Amniotic epithelial cell (primary cell): ENCODE measurements at regions not wholly inside any gene's neighbourhood (a gene's known extent, or its start where the extent isn't known, plus 50 kb on each side); places are given as distances from the start of the nearest gene placed in this dataset.
"Not testable (repeated sequence)": the region's sequence is repeated elsewhere in the genome, so short reads cannot be mapped to it uniquely, and the experiment has no call there.

Experiments used
- DNase-seq: peaks from one replicate; pipeline ENCODE4 v3.0.0-alpha.2; 2010; ENCODE audit warnings: low read depth

GRCh38 chr9:42239445-42240260 lies 56.2 kb downstream of the SPATA31A6 start:
- not testable (repeated sequence) for DNase-seq

DNA sequence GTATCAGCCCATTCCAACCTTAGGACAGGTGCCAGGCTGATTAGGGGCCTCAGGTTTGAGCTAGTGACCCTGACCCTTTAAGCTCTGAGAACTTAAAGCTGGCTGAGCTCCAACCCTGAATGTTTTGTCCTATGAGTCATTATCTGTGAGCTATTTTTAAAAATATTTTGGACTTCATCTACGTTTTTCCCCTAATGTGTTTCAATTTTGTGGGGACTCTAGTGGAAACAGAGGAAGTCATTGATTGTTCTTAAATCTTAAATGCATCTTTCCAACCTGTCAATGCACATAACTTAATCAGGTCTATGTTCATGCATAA lies 56.8 kb downstream of the SPATA31A6 start:
- peak; percentile 27 for DNase-seq

- DNase-seq, result not testable (repeated sequence)
Measured at GRCh38 chr9:42243211-42243610, 59.8 kb downstream of the SPATA31A6 start.

GRCh38 chr9:42243822-42244221 lies 60.4 kb downstream of the SPATA31A6 start:
- DNase-seq, result not testable (repeated sequence)

- peak; percentile 31 for DNase-seq
Measured at GRCh38 chr9:42268729-42269128, 85.3 kb downstream of the SPATA31A6 start.

DNA sequence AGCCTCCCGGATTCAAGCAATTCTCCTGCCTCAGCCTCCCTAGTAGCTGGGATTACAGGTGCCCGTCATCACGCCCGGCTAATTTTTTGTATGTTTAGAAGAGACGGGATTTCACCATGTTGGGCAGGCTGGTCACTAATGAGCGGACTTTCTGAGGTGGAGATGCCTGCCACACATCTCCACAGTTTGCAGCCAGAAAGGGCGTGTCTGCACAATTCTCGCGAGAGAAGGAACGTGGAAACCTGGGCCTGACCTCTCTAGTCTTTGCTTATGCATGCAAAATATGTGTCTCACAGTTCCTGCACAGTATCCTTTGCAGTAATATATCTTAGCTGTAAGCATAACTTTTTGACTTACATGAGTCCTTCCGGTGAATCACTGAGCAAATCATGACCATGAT lies 85.7 kb downstream of the SPATA31A6 start:
- DNase-seq, result peak; percentile 19

DNA sequence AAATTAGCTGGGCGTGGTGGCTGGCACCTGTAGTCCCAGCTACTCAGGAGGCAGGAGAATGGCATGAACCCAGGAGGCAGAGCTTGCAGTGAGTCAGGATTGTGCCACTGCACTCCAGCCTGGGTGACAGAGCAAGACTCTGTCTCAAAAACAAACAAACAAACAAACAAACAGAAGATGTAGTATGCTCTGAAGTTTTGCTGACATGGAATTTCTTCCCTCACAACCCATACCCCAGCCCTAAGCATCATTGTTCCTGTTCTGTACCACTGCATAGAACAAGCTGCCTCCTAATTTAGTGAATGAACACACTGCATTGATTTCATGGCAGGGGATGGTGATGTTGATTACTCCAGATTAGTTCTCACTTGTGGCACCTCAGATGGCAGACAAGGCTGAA lies 89.7 kb downstream of the SPATA31A6 start:
- not testable (repeated sequence) for DNase-seq

DNA sequence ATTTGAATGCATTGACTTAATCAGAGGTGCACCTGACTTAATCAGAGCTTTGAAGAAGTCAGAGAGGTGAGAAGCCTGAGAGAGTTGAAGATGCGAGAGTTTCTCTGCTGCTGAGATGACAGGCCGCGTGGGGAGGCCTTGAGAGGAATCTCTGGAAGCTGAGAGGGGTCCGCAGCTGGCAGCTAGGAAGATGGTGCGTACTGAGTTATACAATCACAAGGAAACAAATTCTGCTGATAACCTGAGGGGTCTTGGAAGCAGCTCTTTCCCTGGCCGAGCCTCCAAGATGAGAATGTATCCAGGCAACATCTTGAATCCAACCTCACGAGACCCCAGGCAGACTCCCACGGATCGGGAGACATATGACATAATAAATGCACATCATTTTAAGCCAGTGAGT lies 91.7 kb downstream of the SPATA31A6 start:
- DNase-seq, result no peak

DNA sequence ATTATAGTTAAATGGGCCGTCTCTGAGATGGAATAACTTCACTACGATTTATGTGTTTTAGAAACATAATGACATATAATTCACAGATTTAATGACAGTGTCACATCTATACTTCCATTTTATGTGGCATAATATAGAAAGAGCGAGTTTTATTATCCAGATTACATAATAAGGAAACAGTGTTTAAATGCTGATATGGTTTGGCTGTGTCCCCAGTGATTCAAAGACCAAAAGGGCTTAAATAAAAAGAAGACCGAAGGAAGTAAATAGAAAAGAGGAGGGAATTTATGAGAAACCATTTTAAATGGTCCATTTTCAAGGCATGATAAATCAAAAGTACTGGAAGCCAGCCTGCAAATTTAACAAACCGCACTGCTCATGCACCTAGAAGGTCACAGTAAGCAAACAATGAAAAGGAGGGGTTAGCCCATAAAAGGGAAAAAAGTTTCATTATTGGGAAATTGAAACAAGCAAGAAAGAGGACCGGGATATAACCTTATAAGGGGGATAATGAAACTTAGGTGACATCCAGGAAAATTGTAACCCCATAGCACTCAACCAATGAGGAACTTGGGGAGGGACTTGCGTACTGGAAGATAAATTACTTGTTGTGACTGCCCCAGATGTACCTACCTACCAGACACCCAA lies 99.2 kb downstream of the SPATA31A6 start:
- not testable (repeated sequence) for DNase-seq

- not testable (repeated sequence) for DNase-seq
Measured at GRCh38 chr9:42283179-42283543, 99.7 kb downstream of the SPATA31A6 start.

- not testable (repeated sequence) for DNase-seq
Measured at GRCh38 chr9:42286145-42286845, 102.8 kb downstream of the SPATA31A6 start.

DNA sequence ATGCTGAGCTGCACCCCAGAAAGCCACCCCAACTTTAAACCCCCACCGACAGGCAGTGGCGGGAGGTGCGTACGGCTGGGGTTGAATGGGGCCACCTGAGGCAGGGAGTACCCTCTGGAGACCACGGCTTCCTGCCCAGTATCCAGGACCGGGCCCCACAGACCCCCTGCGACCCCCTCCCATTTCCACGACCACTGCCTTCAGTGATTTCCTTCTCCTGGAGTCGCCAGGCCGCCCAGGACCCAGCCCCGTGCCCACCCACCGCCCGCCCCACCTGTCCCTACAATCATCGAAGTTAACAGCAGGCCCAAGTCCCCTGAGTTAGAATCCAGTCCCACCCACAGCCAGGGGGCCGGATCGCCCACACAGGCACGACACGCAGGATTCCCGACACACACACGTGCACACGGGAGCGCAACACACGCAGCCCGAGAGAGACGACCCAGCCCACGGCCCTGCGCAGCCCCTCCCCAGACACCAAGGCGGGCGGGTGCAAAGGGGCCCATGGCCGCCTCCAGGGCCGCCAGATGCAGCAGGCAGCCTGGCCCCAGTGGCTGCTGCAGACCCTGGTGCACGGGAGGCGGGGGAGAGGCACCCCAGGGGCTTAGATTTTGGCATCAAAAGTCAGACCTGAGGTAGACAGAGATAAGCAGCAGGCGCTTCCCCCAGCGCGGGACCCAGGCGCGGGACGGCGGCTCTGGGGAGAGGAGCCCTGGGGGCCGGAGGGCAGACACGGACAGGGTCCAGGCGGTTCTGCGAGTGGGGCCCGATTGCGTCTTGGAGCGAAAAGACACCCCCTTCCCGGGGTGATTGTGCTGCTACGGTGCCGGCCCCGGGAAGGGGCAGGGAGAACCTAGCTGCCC lies 104.8 kb downstream of the SPATA31A6 start:
- not testable (repeated sequence) for DNase-seq

DNA sequence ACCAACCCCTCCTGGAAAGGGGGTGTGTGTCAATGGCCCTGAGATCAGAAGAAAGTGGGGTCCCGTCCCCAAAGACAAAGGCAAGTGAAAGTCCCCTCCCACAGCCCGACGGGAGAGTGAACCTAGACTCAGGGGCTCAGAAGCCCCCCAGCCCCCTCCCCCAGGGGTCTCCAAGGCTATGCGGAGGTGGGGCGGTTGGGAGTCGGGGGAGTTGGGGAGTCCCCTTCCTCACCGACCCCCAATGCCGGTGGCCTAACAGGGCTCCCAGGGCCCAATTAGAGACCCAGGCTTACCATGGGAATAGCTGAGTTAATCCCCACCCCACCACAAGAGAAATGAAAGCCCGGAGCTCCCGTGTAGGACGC lies 105.4 kb downstream of the SPATA31A6 start:
- not testable (repeated sequence) for DNase-seq

- DNase-seq, result not testable (repeated sequence)
Measured at GRCh38 chr9:42300124-42300523, 116.7 kb downstream of the SPATA31A6 start.

- DNase-seq, result not testable (repeated sequence)
Measured at GRCh38 chr9:42306625-42307024, 123.2 kb downstream of the SPATA31A6 start.

GRCh38 chr9:42307449-42307848 lies 124.0 kb downstream of the SPATA31A6 start:
- DNase-seq, result not testable (repeated sequence)

DNA sequence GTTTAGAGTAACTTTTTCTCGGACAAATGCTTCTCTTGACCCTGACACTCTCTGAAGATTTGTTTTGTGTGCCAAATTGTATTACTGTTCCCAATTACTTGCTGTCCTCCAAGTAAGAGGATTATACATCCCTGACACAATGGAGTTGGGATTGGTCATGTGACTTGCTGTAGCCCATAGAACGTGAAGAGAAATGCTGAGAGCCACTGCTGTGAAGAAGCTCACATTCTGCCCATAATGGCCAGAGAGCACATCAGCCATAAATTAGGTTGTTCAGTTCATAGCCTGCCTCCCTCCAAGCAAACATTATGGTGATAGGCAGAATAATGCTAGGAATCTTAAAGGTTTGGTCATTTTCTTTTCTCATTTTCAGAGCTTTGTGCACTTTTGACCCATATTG lies 127.5 kb downstream of the SPATA31A6 start:
- DNase-seq, result not testable (repeated sequence)

DNA sequence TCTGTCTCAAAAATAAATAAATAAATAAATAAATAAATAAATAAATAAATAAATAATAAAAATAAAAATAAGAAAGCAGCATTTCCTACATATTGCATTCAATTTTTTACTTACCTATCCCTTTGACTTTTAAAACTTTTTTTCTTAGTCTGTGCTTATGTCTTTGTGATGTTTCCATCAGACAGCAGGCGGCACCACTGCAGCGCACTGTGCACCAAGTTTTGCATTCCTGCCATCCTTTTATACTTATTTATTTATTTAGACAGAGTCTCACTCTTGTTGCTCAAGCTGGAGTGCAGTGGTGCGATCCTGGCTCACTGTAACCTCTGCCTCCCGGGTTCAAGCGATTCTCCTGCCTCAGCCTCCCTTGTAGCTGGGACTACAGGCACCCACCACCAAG lies 132.6 kb downstream of the SPATA31A6 start:
- DNase-seq, result peak; percentile 16

DNA sequence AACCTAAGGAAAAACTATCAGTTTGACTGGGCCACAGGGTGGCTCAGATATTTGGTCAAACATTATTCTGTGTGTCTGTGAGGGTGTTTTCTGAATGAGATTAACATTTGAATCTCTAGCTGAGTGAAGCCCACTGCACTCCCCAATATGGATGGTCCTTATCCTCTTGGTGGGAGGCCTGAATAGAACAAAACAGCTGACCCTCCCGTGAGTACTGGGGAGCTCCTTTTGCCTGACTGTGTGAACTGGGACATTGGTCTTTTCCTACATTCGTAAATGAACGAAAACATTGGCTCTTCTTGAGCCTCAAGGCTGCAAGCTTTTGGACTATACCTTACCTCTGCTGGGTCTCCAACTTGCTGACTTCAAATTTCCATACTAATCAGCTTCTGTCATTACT lies 134.2 kb downstream of the SPATA31A6 start:
- not testable (repeated sequence) for DNase-seq

GRCh38 chr9:42323084-42323809 lies 139.8 kb downstream of the SPATA31A6 start:
- not testable (repeated sequence) for DNase-seq

DNA sequence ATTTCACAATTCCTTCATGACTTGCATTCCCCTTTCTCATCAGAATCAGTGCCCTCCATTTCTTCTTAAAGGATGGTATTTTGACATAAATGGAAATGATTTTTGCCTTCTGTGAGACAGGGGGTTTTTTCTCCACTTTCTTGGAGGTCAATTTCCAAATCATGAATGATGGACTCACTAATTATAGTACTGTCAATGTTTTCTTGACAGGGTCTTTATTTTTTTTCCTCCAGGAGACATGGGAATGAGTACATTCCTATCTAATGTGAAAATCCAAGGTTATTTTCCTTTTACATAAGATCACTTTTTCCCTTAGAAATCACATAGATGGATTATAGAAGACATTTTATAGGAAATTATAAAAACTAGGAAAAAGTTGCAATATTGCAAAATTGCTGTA lies 141.7 kb downstream of the SPATA31A6 start:
- not testable (repeated sequence) for DNase-seq
